VCaP (cell line): ENCODE measurements at regions not wholly inside any gene's neighbourhood (a gene's known extent, or its start where the extent isn't known, plus 50 kb on each side); places are given as distances from the start of the nearest gene placed in this dataset.
"Not testable (repeated sequence)": the region's sequence is repeated elsewhere in the genome, so short reads cannot be mapped to it uniquely, and the experiment has no call there.

Source experiments
- H3K27ac ChIP-seq: fragments of 450-650 bp; 2 replicates; pipeline ENCODE4 v1.5.1; 2017
- CTCF ChIP-seq: fragments of 450-650 bp; conservative IDR thresholded peaks from 2 replicates; pipeline ENCODE4 v1.5.1; 2017; ENCODE audit warnings: mild to moderate bottlenecking, moderate library complexity

GRCh38 chr10:22834471-22834870, 93.4 kb upstream of the ARMC3 start:
- no peak for TF ChIP-seq CTCF
- no peak overlapping the region for H3K27ac ChIP-seq

- no peak for TF ChIP-seq CTCF
- no peak overlapping the region for H3K27ac ChIP-seq
These were observed 94.1 kb upstream of the ARMC3 start for GRCh38 chr10:22833781-22834180.

DNA sequence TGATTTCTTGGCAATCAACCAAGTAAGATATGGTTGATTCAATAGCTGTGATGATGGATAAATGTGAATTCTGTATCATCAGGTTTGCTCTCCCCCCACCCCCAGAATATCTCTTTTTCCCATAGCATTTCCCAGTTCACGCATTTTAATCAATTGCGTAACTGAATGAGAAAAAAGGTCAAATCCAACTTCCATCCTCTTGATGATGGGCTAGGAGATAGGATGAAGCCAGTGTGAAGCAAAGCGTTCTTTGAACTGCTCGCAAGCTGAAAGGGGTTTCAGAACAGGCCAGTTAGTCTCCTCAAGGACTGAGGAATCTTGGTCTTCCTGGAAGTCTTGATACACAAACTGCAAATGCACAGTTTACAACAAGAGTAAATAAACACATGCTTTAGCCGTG, 94.5 kb upstream of the ARMC3 start:
- H3K27ac ChIP-seq: no peak overlapping the region
- TF ChIP-seq CTCF: no peak

DNA sequence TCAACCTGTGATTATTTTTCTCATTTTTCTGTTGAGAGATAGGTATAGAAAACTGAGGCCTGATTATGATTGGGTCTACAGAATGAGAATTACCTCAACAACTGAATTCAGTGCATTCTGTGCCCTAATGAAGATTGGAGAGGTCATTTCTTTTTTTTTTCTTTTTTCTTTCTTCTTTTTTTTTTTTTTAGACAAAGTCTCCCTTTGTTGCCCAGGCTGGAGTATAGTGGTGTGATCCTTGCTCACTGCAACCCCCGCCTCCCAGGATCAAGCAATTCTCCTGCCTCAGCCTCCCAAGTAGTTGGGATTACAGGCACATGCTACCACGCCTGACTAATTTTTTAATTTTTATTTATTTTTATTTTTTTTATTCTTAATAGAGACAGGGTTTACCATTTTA, 95.0 kb upstream of the ARMC3 start:
- TF ChIP-seq CTCF: no peak

DNA sequence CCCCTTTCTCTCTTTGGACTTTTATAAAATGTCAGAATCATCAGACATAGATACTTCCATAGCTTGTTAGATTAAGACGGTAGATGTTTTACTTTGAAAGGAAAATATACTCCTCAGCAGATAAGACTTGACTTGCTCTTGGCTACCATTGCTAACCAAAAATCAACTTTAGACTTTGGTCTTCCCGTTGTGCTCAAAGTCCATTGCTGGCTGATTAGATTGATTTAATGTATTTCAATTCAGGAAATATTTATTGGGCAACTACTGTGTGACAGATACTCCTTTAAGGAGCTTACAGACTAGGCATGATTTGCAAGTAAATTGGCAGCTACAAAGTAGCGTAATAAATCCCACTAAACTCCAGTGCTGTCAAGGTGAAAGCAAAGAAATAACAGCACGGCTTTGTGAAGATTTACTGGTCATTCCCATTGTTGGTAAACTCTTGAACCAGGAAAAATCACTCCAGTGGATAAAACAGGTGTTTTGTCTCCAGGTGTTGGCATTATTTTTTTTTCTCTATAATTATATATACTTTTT, 95.7 kb upstream of the ARMC3 start:
- no peak for TF ChIP-seq CTCF
- no peak overlapping the region for H3K27ac ChIP-seq

More for the DNA sequence above, 95.0 kb upstream of the ARMC3 start:
- no peak overlapping the region for H3K27ac ChIP-seq

GRCh38 chr10:22831586-22831985, 96.3 kb upstream of the ARMC3 start:
- no peak overlapping the region for H3K27ac ChIP-seq
- TF ChIP-seq CTCF: no peak

GRCh38 chr10:22828712-22829111, 99.1 kb upstream of the ARMC3 start:
- not testable (repeated sequence) for H3K27ac ChIP-seq

- TF ChIP-seq CTCF: no peak
- no peak overlapping the region for H3K27ac ChIP-seq
These were observed 102.0 kb upstream of the ARMC3 start for GRCh38 chr10:22825841-22826240.
